ENCODE measurements at regions not wholly inside any gene's neighbourhood (a gene's known extent, or its start where the extent isn't known, plus 50 kb on each side); places are given as distances from the start of the nearest gene placed in this dataset.

- TF ChIP-seq CTCF (IDR thresholded peaks at IDR 0.05; ENCODE audit: low read length) (no peak), EZH2 (IDR thresholded peaks at IDR 0.05; ENCODE audit: borderline replicate concordance, low read length) (no peak)
Observed at GRCh38 chr15:39415634-39416033, 165.2 kb upstream of the THBS1 start.
